ENCODE measurements at regions not wholly inside any gene's neighbourhood (a gene's known extent, or its start where the extent isn't known, plus 50 kb on each side); places are given as distances from the start of the nearest gene placed in this dataset.

DNA sequence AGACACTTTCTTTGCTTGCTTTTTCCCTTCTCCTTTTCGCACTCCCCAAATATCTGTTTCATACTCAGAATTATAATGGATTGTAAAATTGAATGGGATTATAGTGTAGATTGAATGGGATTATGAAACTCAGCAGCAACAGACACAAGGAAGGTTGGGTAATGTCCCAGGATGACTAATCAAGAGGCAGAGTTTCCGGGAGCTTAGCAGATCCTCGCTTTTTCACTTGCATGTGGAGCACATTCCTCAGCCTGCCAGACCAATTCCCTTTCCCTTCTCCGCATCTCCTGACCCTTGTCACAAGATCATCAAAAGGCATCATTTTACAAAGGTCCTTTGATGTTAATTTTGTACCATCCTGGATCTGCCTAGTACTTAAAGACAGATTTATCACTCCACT, 55.1 kb upstream of the SLC1A1 start:
- DNase-seq (ENCODE audit: low read depth in 2 of 2), result peak in 1 of 2 donors; percentile 62

DNA sequence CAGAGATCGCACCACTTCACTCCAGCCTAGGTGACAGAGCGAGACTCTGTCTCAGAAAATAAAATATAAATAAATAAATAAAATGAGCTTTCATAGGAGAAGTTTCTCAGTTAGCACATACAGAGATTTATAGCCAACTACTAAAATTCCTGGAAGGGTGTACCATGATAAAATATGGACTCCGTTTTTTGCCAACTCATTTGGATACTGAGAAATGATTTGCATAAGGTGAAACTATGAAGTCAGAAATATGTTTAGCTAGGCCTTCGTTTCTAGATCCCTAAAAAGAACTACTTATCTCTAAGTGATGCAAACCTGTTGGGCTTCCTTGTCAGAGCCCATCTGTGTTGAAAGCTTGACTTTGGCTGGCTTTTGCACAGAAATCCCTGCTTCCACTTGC, 56.9 kb upstream of the SLC1A1 start:
- DNase-seq (ENCODE audit: low read depth in 2 of 2), result no peak

DNA sequence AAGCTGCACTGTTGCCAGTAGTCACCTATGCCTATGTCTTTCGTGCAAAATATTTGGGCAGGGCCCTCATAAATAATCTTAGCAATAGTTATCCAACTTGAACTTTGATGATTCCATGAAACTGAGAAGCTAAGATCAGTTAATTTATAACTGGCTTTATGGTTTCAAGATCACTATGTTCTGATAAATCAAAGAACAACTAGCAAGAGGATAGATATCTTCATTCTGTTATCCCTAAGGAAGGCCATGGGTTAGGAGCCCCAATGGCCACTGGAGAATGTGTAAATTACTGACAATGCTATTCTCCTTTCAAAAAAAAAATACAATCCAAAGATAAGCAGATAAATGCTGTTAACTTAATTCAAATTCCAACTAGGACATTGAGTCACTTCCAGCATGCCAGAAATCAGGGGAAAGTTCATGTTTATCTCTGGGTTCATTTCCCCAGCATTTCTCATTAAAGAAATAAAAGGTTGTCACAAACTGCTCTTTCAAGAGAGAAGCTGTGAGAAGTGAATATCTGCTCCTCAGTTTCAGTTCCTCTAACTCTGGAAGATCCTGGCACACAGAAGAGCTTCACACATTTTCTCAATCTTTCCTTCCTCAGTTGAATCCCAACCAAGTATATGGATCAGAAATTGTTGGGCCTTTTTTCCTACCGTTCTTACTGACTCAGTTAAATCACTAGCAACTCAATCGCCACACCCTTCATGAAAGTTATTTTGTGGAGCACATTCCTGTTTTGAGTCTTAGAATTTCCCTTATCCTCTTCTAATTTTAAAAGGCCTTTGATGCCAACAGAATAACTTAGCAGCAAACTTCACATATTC, 59.6 kb upstream of the SLC1A1 start:
- peak; percentile 61 to 76 for DNase-seq (ENCODE audit: low read depth in 2 of 2)

DNA sequence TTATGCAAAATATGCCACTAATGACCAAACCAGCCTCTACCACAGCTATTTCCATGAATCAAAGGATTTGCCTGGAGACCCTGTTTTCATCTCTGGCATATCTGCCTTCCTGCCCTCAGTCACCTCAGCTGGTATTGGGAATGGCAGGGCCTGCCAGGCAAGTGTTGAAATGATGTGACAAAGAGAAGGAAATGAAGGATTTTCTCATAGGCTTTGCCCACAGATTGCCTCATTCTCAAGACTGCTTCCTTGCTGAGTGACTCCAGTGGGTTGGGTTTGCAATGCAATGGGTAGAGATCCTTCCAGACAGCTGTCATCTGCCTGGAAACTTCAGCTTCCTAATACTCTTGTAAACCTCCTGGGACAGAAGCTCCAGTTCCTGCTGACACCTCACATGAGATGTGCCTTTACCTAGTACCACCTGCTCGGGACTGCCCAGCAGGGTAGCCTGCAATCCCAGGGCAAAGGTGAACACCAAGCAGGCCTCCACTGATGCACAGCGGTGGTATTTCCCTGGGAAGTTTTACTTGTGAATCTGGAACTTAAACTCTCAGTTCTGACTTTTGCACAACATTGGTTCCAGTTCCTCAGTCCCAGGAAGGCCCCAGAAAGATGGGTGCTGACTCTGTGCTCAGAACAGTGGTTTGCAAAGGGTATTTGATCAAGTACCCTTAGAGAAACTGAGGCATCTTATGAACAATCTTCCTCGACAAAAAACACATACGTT, 64.8 kb upstream of the SLC1A1 start:
- peak in 1 of 2 donors; percentile 60 for DNase-seq (ENCODE audit: low read depth in 2 of 2)

DNA sequence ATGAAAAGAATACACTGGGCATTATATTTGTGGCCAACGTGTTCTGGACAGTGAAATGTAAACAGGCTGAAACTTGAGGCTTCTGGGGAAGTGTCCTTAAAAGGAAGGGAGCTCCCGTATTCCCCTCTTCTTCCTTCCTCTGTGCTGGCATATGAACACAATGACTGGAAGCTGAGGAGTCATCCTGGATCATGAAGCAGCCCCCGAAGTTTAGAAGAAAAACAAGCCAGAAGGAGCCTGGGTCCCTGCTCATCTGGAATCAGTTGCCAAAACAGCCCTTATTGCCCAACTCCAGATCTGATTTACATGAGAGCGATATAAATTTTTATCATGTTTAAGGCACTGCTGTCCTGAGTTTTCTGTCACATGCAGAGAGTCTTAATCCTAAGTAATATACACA, 65.4 kb upstream of the SLC1A1 start:
- peak; percentile 7 to 81 for DNase-seq (ENCODE audit: low read depth in 2 of 2)

DNA sequence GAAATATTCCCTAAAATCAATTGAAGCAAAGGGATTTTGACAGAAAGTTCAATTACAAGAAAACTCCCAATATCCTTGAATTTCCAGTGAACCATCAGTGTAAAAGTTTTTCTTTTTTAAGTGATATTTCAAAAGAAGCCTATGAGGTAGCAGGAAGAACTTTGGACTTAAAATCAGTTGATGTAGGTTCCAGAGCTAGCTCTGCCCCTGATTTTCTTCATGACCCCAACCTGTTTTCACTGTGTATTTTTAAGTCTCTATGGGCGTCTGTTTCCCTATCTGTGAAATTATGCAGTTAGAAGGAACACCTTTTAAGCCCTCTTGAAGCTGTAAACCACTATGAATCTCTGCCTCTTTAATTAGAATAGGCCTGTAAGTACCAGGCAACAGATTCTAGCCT, 66.2 kb upstream of the SLC1A1 start:
- DNase-seq (ENCODE audit: low read depth in 2 of 2), result no peak

DNA sequence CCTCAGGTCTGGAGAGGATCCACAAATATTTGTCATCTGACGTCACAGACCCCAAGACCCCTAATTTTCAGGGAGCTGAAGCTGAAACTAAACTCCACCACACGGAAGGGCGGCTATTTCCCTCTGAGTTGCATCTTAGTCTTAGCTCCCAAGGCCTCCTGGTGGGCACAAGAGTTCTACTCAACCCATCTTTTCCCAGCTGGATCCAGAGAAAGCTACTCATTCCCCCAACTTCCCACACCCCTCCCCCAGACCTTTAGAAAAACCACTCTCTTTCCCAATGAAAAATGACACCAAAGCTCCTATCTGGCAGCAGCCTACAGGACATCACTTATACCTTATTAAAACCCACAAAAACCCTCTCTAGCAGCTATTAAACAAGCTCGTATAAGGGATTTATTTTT, 67.1 kb upstream of the SLC1A1 start:
- DNase-seq (ENCODE audit: low read depth in 2 of 2), result no peak

DNA sequence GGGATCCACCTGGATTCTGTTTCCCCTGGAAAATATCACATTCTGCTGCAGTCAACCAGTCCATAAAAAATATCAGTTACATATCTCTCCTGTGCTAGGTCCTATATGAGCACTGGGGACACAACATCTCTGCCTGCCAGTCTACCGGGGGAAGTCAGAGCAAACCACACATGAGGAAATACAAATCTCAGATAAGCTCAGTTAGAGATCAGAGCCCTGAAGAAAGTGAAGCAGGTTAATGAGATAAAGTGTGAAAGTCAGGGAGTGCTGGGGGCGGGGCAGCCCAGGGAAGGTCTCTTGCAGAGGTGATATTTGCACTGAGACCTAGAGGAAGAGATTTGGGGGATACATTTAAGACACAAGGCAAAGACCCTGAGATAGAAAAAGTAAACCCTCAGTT, 67.8 kb upstream of the SLC1A1 start:
- no peak for DNase-seq (ENCODE audit: low read depth in 2 of 2)

DNA sequence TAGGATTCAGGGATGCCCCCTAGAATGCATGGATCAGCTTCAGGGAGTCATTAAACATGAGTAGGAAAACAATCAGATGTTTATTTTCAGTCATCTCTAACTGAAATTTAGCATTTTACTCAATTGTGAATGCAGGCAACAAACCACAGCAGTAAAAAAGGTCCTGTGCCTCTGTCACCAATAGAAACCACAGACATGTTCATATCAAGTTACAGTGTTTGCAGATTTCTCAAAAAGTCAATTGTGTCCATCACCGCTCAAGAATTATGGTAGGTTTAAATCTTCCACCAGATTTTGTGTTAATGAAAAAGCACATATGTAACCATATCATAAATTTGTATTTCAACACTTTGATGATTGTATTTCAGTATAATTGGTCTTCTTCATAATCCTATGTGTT, 68.4 kb upstream of the SLC1A1 start:
- DNase-seq (ENCODE audit: low read depth in 2 of 2), result no peak

DNA sequence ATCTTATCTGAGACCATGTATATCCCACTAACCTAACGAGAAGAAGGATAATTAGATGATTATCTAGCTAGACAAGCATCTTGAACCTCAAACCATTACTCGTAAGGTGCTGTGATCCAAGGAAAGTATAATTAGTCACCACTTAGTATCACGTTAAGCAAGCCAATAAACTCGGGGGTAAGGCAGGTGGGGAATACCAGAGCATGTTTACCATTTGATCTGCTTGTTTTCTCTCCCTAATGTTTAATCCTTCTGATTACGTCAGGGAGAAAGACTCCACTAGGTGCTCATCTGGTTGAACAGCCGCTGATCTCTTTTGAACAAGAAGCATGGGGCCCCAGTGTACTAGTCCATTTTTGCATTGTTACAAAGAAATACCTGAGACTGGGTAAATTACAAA, 69.9 kb upstream of the SLC1A1 start:
- no peak for DNase-seq (ENCODE audit: low read depth in 2 of 2)

DNA sequence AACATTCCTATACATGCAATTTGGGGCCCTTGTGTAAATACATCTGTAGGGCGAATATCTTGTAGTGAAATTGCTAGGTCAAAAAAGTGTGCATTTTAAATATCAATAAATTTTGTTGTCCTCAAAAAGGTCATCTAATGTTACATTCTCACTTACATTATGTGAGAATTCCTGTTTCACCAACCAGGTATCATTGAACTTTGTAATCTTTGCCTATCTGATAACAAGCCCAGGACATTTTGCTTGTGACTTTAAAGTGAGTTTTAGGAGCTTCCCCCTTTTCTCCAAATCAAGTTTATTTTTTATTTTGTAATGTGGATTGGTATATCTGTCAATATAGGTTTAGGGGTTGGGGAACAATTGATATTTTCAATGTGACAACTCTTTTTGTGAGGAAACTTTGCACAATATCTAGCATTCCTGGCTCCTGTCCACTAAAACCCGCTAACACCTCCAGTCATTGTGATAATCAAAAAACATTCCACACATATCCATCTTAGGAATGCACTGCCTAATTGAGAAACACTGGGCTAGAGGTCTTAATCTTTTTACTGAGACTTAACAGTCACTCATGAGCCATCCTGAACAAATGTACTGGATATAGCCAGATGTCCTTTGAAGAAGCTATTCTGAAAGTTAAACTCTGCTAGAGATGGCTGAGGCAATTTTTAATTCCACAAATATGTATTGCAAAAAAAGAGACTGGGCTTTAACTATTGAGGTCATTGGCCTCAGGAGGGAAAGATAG, 72.5 kb upstream of the SLC1A1 start:
- DNase-seq (ENCODE audit: low read depth in 2 of 2), result peak in 1 of 2 donors; percentile 19

DNA sequence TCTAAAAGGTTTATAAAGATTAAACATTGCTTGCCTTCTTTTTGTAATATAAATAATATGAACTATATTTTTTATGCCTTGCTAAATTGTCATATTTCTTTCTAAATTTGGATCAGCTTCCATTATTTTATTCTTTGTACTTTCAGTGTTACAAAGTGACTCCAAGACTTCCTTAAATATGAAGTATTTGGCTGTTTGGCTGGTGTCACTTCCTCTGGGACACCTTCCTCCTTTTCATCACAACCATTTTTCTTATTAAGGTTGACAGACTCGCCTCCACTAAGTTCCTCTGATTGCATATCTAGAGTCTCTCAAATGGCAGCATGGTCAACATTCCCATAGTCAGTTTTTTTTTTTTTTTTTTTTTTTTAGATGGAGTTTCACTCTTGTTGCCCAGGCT, 73.8 kb upstream of the SLC1A1 start:
- peak in 1 of 2 donors; percentile 6 for DNase-seq (ENCODE audit: low read depth in 2 of 2)

DNA sequence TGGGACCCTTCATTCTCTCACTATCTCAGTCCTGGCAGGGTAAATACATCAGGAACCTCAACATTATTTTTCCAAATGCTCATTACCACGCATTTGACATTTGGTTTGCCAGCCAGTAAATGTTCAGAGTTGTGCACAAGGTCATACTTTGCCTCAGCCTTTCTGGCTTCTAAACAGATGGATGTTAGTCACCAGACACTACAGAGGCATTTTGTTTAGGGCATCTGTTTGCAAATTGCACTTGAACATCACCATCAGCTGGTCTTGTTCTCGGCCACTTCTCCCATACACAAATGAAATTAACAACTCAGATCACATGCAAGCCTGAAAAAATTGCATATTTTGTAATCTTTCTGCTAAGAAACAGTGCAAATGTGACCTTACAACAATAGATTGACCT, 75.0 kb upstream of the SLC1A1 start:
- DNase-seq (ENCODE audit: low read depth in 2 of 2), result no peak

DNA sequence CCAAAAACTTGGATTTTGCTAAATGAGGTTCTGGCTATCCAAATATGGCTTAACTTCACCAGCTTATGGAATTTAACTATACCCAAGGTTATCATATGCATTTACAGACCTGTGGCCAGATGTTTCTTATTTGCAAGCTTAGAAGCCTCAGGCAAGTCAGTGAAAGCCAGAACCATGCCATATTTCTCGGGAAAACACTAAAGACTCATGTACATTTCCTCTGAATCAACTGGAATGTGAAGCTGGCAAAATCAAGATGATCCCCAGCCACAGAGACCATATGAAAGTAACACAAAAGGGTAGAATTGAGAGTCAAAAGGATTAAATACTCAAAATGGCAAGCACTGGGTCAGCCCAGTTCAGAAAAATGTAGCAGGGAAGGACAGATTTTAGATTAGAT, 76.4 kb upstream of the SLC1A1 start:
- DNase-seq (ENCODE audit: low read depth in 2 of 2), result no peak

DNA sequence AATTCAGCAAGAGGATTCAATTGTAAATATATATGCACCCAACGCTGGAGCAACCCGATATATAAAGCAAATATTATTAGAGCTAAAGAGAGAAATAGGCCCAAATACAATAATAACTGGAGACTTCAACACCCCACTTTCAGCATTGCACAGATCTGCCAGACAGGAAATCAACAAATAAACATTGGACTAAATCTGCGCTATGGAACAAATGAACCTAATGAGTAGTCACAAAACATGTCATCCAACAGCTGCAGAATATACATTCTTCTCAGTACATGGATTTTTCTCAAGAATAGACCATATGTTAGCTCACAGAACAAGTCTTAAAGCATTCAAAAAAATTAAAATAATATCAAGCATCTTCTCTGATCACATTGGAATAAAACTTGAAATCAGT, 86.1 kb upstream of the SLC1A1 start:
- DNase-seq (ENCODE audit: low read depth in 2 of 2), result peak in 1 of 2 donors; percentile 68

DNA sequence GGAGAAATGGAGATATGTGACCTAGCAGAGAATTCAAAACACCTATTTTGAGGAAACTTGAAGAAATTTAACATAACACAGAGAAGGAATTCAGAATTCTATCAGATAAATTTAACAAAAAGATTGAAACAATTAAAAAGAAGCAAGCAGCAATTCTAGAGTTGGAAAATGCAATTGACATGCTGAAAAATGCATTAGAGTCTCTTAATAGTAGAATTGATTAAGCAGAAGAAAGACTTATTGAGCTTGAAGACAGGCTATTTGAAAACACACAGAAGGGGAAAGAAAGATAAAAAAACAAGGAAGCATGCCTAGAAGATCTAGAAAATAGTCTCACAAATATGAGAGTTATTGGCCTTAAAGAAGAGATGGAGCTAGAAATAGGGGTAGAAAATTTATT, 87.8 kb upstream of the SLC1A1 start:
- no peak for DNase-seq (ENCODE audit: low read depth in 2 of 2)

DNA sequence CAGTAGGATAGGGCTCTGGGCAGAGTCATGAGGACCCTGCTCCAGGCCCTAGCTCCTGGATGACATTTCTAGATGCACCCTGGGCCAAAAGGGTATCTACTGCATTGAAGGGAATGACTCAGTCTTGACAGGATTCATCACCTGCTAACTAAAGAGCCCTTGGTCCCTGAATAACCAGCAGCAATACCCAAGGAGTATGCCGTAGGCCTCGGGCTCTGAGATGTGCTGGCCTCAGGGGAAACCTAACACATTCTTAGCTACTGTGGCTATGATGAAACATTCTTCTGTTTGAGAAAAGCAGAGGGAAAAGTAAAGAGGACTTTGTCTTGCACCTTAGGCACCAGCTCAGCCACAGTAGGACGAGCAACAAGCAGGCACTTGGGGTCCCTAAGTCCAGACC, 89.5 kb upstream of the SLC1A1 start:
- no peak for DNase-seq (ENCODE audit: low read depth in 2 of 2)

DNA sequence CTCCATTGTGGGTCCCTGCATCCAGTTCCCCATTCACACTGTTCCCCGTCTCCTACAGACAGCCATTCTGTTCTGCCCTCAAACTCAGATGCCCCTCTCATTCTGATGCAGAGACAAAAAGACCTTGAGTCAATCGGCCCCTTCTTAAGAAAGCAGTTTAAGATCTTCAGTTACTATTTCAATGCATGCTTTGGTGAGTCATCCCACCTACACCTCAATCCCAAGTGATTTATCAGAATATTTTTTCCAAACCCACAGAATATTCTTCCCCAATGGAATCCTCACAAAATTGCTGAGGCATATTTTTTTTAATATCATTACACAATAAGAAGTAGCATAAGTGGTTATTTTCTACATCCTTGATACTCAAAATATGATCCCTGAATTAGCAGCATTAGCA, 92.4 kb upstream of the SLC1A1 start:
- DNase-seq (ENCODE audit: low read depth in 2 of 2), result no peak

DNA sequence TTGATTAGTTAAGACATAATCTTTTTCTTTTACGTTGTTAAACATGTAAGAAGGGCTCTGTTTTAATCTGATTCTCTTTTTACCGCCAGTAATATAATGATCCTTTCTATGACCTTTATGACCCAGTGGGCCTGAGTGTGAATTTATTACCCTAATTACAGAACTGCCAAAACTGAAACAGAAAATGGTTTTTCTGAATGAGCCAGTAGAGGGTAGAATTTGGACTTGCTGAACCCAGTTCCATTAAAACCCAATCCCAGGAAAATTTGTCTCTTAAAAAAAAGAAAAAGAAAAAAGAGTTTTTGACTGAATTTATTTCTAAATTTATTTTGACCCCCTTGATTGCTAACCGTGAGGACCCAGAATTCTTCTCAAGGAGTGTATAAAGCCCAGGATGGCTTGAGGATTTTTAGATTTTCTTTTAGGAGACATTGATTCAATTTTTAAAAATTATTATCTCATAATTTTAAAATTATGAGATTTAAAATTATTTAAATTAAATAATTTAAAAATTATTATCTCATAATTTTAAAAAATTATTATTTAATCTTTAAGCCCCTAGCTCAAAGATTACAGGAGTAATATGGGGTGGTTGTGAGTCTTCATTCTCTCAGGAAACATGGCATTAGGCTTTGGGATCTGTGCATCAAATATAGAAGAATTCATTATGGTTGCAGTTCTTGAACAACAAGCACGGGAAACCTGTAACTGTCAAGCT, 94.1 kb upstream of the GLIS3 start:
- DNase-seq (ENCODE audit: low read depth in 2 of 2), result no peak

DNA sequence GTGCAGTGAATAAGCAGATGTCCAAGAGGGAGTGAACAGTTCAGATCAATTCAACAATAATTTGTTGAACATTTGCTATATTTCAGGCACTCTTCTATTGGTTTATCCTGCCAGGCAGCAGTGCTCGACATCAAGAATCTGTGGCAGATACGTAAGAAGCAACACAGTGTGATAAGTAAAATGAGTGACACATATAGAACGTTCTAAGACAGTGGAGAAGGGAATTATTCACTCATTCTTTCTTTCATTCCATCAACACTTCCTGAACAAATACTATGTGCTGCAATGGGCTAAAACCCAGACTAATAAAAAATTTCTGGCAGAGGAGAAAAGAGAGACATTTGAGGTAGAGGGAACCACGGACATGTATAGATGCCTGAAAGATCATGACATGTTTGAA, 89.9 kb upstream of the GLIS3 start:
- DNase-seq (ENCODE audit: low read depth in 2 of 2), result no peak

DNA sequence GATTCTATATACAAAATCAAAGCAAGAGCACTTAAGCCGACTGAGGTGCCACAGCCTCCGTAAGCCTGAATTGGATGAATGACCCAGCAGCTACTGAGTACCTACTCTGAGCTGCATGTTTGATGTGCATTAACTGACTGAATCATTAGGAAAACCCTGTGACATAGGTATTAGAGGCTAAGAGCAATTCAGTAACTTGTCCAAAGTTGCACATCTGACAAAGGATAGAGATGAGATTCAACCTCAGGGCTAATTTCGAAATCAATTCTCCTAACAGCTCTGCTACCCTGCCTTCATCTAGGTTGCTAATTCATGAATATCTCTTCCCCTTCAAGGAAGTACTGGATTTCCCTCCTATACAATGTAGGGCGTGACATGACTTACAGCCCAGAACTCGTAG, 89.1 kb upstream of the GLIS3 start:
- peak in 1 of 2 donors; percentile 13 for DNase-seq (ENCODE audit: low read depth in 2 of 2)

DNA sequence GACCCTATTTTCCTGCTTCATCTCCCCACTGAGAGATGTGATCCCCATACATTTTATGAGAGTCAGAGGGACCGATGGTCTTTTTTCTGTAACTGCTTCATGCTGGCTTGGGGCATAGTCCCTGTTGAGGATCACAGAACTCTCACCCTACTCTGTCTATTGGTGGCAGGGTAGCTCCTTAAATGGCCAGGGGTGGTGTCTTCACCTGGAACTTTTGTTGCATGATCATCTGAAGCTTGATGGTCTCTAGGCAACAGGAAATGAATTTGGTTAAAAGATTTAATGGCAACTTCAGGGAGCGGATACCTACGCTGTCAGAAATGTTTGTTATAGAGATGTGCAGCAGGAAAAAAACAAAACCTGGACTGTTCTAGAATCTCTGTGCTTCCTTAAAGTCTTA, 87.0 kb upstream of the GLIS3 start:
- peak in 1 of 2 donors; percentile 4 for DNase-seq (ENCODE audit: low read depth in 2 of 2)

All from lung microvascular endothelial cell (primary cell).